ENCODE measurements at regions not wholly inside any gene's neighbourhood (a gene's known extent, or its start where the extent isn't known, plus 50 kb on each side); places are given as distances from the start of the nearest gene placed in this dataset.

GRCh38 chr1:30321996-30322858 lies 401.2 kb downstream of the MATN1 start:
- Histone ChIP-seq H2AFZ (replicated peaks) (no peak overlapping the region), H3K9me3 (ENCODE audit: low read depth) (no peaks in the 10 kb centered on the region), H3K27ac (no peak overlapping the region), H3K4me1 (peaks cover 8% of the 10 kb centered on the region), H3F3A (ENCODE audit: low read depth) (no peaks in the 10 kb centered on the region), H3K27me3 (no peaks in the 10 kb centered on the region), H3K36me3 (no peaks in the 10 kb centered on the region), H3K4me2 (no peak overlapping the region), H3K4me3 (no peak overlapping the region), H3K9ac (no peak overlapping the region), H3K79me2 (ENCODE audit: low read depth) (no peaks in the 10 kb centered on the region), H4K20me1 (ENCODE audit: low read depth) (no peaks in the 10 kb centered on the region)
- peaks cover 11% of the 10 kb centered on the region for H3K27me3 Mint-ChIP-seq (ENCODE audit: insufficient read depth, low read depth)
- no peak for DNase-seq (ENCODE audit: low spot score)
- no peak for TF ChIP-seq EZH2 (IDR thresholded peaks at IDR 0.05)
- no peak for TF ChIP-seq EZH2phosphoT487 (IDR thresholded peaks at IDR 0.05)
- TF ChIP-seq CTCF (IDR thresholded peaks at IDR 0.05): no peak
- H3K4me3 Mint-ChIP-seq: no peak overlapping the region
- H3K36me3 Mint-ChIP-seq: no peaks in the 10 kb centered on the region
- H3K27ac Mint-ChIP-seq: peak overlapping the region; percentile 30
- peaks cover 39% of the 10 kb centered on the region for H3K4me1 Mint-ChIP-seq
- H3K9me3 Mint-ChIP-seq: no peaks in the 10 kb centered on the region

GRCh38 chr1:30321246-30321910 lies 402.0 kb downstream of the MATN1 start:
- no peak overlapping the region for H3K4me2 ChIP-seq
- no peaks in the 10 kb centered on the region for H3K9me3 ChIP-seq (ENCODE audit: low read depth)
- no peaks in the 10 kb centered on the region for H4K20me1 ChIP-seq (ENCODE audit: low read depth)
- H3K4me1 ChIP-seq: peaks cover 8% of the 10 kb centered on the region
- H3K79me2 ChIP-seq (ENCODE audit: low read depth): no peaks in the 10 kb centered on the region
- no peak overlapping the region for H3K4me3 ChIP-seq
- TF ChIP-seq EZH2phosphoT487 (IDR thresholded peaks at IDR 0.05) (no peak), EZH2 (IDR thresholded peaks at IDR 0.05) (no peak), CTCF (IDR thresholded peaks at IDR 0.05) (no peak)
- H3K27me3 ChIP-seq: no peaks in the 10 kb centered on the region
- Mint-ChIP-seq H3K36me3 (no peaks in the 10 kb centered on the region), H3K9me3 (no peaks in the 10 kb centered on the region), H3K4me1 (peaks cover 39% of the 10 kb centered on the region), H3K27ac (no peak overlapping the region), H3K27me3 (ENCODE audit: insufficient read depth, low read depth) (peaks cover 11% of the 10 kb centered on the region), H3K4me3 (no peak overlapping the region)
- no peaks in the 10 kb centered on the region for H3K36me3 ChIP-seq
- H2AFZ ChIP-seq (replicated peaks): no peak overlapping the region
- no peaks in the 10 kb centered on the region for H3F3A ChIP-seq (ENCODE audit: low read depth)
- no peak overlapping the region for H3K27ac ChIP-seq
- H3K9ac ChIP-seq: no peak overlapping the region
- DNase-seq (ENCODE audit: low spot score): no peak

- no peaks in the 10 kb centered on the region for H3K79me2 ChIP-seq (ENCODE audit: low read depth)
- no peaks in the 10 kb centered on the region for H3K36me3 Mint-ChIP-seq
- no peaks in the 10 kb centered on the region for H3K27me3 ChIP-seq
- H3K9me3 ChIP-seq (ENCODE audit: low read depth): no peaks in the 10 kb centered on the region
- no peak overlapping the region for H3K4me2 ChIP-seq
- H3K9ac ChIP-seq: no peak overlapping the region
- no peak for DNase-seq (ENCODE audit: low spot score)
- H3K4me1 ChIP-seq: peaks cover 8% of the 10 kb centered on the region
- H3K4me3 ChIP-seq: no peak overlapping the region
- H3K9me3 Mint-ChIP-seq: no peaks in the 10 kb centered on the region
- H3K36me3 ChIP-seq: no peaks in the 10 kb centered on the region
- no peak overlapping the region for H3K27ac ChIP-seq
- no peaks in the 10 kb centered on the region for H4K20me1 ChIP-seq (ENCODE audit: low read depth)
- H3K4me1 Mint-ChIP-seq: peaks cover 36% of the 10 kb centered on the region
- no peak overlapping the region for H2AFZ ChIP-seq (replicated peaks)
- peaks cover 11% of the 10 kb centered on the region for H3K27me3 Mint-ChIP-seq (ENCODE audit: insufficient read depth, low read depth)
- H3F3A ChIP-seq (ENCODE audit: low read depth): no peaks in the 10 kb centered on the region
- no peak overlapping the region for H3K4me3 Mint-ChIP-seq
- TF ChIP-seq CTCF (IDR thresholded peaks at IDR 0.05): no peak
- no peak for TF ChIP-seq EZH2phosphoT487 (IDR thresholded peaks at IDR 0.05)
- no peak for TF ChIP-seq EZH2 (IDR thresholded peaks at IDR 0.05)
- H3K27ac Mint-ChIP-seq: no peak overlapping the region
Measured at GRCh38 chr1:30320581-30320890, 402.8 kb downstream of the MATN1 start.

All from neural progenitor cell (in vitro differentiated cells).